Hematopoietic multipotent progenitor cell treated with erythropoietin and hydrocortisone succinate and interleukin-3 and kit ligand, for 6 days (in vitro differentiated cells): ENCODE measurements at regions not wholly inside any gene's neighbourhood (a gene's known extent, or its start where the extent isn't known, plus 50 kb on each side); places are given as distances from the start of the nearest gene placed in this dataset.
A peak's percentile ranks its signal among the peaks of the same experiment; 100 is the strongest.

ENCODE experiments used
- DNase-seq: peaks from one replicate; pipeline ENCODE4 v3.0.0-alpha.2; 2015

DNA sequence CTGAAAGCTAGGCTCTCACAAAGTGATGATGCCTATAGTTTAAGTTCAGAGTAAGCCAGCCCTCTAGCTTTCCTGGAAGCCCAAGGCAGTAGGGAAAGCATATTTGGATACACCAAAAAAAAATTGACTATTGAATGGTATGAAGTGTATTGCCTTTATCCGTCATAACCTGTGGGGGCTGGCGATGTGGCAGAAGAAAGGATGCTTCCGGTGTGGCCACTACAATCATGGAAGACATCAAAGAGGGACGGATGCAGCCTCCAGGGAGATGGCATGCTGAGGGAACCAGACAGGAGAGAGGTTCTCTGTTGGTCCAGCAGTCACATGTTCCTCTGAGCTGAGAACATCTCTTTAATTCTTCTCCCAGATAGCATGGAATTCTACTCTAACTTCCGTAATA, 170.3 kb downstream of the TMEM18 start:
- no peak for DNase-seq

GRCh38 chr2:506451-506850, 170.8 kb downstream of the TMEM18 start:
- no peak for DNase-seq

DNA sequence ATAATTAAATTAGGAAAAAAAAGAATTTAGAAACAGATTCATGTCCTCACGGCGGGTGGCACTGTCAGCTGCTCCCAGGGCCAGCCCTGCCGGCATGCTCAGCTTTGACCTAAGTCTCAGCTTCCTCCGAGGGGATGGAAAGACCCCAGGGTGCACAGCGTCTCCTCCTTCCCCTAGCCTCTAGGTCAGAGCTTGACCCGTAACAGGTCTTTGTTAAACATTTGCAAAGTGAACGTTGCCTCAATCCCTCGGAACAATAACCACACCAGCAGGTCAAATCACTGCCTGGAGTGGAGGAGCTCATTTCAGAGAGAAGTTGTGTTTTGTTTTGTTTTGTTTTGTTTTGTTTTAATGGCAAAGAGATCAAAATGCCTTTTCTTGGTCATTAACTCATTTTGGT, 171.3 kb downstream of the TMEM18 start:
- DNase-seq, result no peak

GRCh38 chr2:503288-503999, 173.8 kb downstream of the TMEM18 start:
- no peak for DNase-seq

GRCh38 chr2:502831-503230, 174.4 kb downstream of the TMEM18 start:
- no peak for DNase-seq

DNA sequence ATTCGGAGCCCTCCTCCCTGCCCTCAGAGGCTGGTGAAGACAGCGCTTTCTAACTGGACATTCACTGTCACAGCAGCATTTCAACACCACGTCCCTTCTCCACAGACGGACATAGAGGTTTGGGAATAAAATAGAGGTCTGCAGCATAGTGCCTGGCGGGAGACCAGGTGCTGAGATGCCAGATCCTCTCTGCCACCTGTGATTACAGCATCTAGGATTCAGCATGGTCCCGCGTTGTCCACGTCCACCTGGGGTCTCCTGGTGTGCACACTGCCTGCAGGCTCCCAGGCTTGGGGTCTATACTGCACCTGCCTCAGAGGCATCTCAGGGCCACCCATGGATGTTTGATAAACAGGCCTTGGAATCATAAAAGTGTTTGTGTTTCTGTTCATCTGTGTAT, 175.5 kb downstream of the TMEM18 start:
- DNase-seq, result no peak

DNA sequence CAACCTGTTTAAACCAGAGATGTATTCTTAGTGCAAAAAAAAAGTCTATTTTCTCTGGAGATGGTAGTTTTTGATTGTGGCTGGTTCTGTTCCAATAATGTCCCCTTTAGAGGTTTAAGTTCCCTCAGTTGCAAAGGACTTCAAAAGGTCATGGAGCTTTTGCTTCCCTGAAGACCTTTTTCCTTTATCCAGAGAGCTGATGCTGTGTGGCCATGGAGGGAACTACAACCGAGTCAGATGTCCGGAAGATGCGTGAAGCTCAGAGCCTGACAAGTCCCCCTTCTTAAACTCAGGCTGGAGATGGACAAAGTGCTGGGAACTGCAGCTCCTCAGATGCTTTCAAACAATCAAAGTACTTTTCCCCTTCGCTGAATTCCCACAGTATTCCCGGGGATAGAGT, 176.1 kb downstream of the TMEM18 start:
- peak; percentile 6 for DNase-seq

- DNase-seq, result no peak
These were observed 177.5 kb downstream of the TMEM18 start for GRCh38 chr2:499726-500125.

DNA sequence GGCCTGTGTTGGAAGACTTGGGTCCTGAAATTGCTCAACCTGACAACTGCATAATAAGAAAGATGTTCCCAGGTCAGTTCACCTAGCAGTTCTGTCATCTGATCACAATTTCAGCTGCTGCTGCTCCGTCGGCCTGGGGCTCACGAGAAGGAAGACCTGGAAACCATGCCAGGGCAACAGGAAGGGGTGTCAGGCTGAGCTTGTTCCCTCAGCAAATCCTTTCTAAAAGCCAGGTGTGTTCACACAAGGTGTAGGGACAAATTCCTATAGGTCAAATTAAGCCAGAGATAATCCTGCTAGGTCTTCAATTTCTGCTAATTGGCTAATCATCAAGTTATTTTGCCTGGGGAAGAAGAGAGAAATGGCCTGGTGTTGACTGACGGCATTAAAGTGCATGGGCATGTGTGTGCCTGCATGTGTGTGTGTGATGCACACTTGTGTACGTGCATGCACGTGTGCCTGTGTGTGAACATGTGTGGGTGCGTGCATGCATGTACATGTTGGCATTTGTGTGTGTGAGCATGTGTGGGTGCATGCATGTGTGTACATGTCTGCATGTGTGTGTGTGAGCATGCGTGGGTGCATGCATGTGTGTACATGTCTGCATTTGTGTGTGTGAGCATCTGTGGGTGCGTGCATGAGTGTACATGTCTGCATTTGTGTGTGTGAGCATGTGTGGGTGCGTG, 178.6 kb downstream of the TMEM18 start:
- DNase-seq, result no peak

DNA sequence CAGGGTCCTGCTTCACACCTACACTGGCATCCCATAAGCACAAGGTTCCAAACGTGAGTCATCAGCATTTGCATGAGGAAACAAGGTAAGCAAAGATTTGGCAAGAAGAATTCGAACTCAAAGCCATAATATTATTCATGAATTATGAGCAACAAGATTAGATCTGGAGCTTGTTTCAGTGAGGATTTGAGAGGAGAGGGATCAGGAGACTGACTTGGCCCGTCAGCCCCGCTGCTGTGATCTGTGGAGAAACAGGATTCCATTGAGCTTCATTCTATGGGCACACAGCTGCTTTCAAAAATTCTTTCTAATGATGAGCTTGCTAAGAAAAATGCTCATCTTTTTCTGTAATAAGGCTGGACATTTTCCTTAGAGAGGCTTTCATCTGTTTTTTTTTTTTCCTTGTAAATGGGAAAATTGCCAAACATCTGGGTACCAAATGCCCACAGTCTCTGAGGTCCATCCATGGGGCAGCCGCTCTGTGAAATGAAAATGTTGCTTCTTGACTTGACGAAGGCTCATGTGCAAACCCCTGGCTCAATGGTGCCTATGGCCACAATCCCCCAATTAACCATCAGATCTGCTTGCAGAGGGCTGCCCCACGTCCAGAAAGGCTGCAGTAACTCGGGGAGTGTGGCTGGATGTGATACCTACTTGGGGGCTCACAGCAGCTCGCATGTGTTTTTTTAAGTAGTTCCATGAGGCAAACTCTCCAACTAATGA, 179.3 kb downstream of the TMEM18 start:
- DNase-seq, result no peak

GRCh38 chr2:496729-497128, 180.5 kb downstream of the TMEM18 start:
- no peak for DNase-seq

GRCh38 chr2:495745-496275, 181.4 kb downstream of the TMEM18 start:
- DNase-seq, result no peak

- no peak for DNase-seq
These were observed 182.4 kb downstream of the TMEM18 start for GRCh38 chr2:494853-495252.

DNA sequence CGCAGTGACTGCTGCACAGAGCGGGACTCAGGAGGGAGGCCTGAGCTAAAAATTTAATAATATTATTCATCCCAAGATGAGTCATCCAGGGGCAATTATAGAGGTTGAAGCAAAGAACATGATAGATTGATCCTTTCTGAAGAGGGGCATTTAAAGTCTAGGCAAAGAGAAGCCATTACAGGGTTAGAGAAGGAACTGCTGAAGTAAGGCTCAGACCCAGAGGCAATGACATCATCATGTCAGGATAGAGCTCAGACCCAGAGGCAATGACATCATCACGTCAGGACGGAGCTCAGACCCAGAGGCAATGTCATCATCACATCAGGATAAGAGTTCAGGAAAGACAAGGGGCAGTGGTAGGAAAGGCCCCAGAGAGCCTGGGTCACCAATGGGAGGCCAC, 184.0 kb downstream of the TMEM18 start:
- no peak for DNase-seq

GRCh38 chr2:492178-492577, 185.0 kb downstream of the TMEM18 start:
- DNase-seq, result no peak

- DNase-seq, result no peak
These were observed 187.4 kb downstream of the TMEM18 start for GRCh38 chr2:489838-490237.

DNA sequence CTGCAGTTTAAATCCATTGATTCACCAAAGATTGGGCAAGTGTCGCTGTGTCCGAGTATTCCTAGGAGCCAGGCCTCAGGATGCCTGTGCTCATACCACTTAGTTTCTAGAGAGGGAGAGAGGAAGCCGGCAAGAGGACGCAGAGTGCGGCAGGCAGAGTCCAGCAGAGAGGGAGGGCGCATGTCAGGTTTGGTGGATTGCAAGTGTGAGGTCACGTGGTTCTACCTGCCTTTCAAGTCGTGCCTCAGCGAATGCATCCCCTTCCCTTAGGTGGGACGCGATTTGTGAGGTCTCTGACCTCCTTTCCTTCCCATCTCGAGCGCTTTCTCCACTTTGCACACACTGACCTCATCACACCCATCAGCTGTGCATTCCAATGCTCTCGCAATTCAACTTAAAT, 188.1 kb downstream of the TMEM18 start:
- no peak for DNase-seq

GRCh38 chr2:487186-488079, 189.8 kb downstream of the TMEM18 start:
- DNase-seq, result no peak

- no peak for DNase-seq
These were observed 190.8 kb downstream of the TMEM18 start for GRCh38 chr2:486371-486770.

DNA sequence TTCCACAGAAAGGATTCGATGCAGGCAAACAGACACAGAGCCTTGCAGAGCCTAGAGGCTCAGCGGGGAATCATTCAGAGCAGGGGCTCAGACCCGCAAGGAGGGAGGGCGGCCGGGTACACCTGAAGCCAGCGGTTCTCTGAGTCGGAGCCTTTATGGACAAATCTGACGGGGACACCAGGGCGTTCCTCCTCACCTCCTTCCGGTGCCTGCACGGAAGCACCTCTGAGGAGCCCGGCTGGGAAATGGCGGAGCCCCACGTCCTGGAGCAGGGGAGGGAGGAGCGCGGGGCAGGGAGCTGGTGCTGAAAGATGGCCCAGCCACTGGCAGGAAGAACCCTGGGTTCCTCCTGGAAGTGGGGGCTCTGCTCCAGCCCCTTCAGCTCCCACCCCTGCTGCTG, 193.5 kb upstream of the ALKAL2 start:
- no peak for DNase-seq

DNA sequence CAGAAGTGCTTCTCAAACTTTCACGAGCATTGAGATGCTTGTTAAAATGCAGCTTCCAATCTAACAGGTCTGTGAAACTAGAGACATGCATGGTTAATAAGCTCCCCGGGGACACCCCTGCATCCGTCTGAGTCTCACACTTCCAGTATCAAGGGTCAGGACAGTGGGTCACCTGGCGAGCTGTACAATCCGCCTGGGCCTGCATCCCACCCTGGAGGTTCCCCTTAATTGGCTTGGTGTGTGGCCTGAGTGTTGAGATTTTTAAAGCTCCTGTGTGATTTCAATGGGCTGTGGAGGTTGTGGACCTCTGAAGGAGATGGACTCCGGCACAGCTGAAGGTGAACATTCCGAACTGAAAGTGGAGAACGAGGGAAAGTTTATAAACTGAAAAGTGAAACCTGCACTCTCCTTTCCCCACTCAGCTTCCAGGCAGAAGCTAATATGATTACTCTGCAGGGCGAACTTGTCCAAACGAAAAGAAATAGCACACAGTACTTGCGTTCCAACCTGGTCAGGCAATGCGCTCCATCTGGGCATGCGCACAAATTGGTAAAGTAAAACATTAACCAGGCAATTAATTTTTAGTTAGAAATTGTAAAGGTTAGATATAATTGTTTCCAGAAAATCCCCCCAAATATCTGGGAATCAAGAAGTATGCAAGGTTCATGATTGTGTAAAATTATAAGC, 191.7 kb upstream of the ALKAL2 start:
- DNase-seq, result no peak

DNA sequence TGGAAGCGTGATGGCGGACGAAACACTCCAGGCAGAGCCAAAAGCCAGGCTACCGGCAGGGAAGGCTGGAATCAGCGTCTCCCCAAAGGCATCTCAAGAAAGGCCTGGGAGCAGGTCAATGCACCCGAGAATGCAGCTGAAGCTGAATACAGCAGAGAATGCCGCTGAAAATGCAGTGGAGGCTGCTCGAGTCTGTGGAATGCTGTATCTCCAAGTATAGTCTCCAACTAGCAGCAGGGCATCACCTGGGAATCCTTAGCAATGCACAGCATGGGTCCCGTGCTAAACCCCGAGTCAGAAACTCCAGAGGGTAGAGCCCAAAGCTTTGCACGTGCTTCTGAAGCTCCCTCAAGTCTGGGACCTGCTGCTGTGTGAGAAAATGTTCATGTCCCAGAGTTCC, 191.1 kb upstream of the ALKAL2 start:
- DNase-seq, result no peak
